Natural killer cell treated with Interleukin-12 subunit alpha and Interleukin-12 subunit beta and Interleukin-15 and Interleukin-18, amount 100 ng/mL, for 72 hours (primary cell): ENCODE measurements at regions not wholly inside any gene's neighbourhood (a gene's known extent, or its start where the extent isn't known, plus 50 kb on each side); places are given as distances from the start of the nearest gene placed in this dataset.

ENCODE experiments used
- ATAC-seq, 2 donors: fragments of 150-1000 bp; cut with Tn5 transposase in 1 of 2; sonication (Bioruptor Pico), chemical (Tn5 transposase) in 1 of 2; 2 replicates each; pipeline ENCODE4 v1.10.0; 2021
- DNase-seq: peaks from one replicate; pipeline ENCODE4 v3.0.0; 2022; ENCODE audit warnings: low spot score
- H3K27ac Mint-ChIP-seq, 2 donors: 1 replicate in 1 of 2; 2 replicates in 1 of 2; pipeline ENCODE4 v1.8.0; 2022; ENCODE audit warnings: mixed read lengths in 2 of 2, mild to moderate bottlenecking in 1 of 2, moderate library complexity in 1 of 2
- H3K27me3 Mint-ChIP-seq, 2 donors: 1 replicate in 1 of 2; 2 replicates in 1 of 2; pipeline ENCODE4 v1.8.0; 2022; ENCODE audit warnings: mixed read lengths in 2 of 2
- H3K36me3 Mint-ChIP-seq: one replicate; pipeline ENCODE4 v1.8.0; 2022; ENCODE audit warnings: mixed read lengths
- H3K4me1 Mint-ChIP-seq, 2 donors: 1 replicate in 1 of 2; 2 replicates in 1 of 2; pipeline ENCODE4 v1.8.0; 2022; ENCODE audit warnings: low read depth in 2 of 2, mixed read lengths in 2 of 2, mild to moderate bottlenecking in 1 of 2
- H3K4me3 Mint-ChIP-seq: one replicate; pipeline ENCODE4 v1.8.0; 2022; ENCODE audit warnings: mixed read lengths
- H3K9me3 Mint-ChIP-seq: 2 replicates; pipeline ENCODE4 v1.8.0; 2022; ENCODE audit warnings: mixed read lengths

DNA sequence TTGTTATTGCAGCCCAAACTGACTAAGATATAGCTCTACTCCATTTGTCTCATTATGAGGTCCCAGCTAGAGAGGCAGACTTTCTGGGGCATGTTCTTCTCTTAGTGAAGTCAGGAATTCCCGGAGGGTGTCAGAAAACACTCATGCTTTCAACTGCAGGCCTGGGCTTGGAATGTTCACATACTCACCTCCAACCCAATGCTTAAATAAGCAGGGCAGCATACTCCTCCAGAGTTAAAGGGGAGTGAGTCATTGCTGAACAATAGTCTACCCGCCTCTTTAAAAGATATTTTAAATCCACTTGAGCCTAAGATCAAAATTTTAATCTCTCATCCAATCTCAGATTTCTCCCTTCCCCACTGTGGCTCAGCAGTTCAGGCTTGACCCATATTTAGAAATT, 167.8 kb upstream of the DPH6 start:
- H3K9me3 Mint-ChIP-seq = peaks cover 10% of the 10 kb centered on the region
- peaks cover 0 to 6% of the 10 kb centered on the region in 2 donors for H3K27me3 Mint-ChIP-seq
- DNase-seq (no peak), ATAC-seq (no peak)
- no peak overlapping the region for H3K4me3 Mint-ChIP-seq
- H3K27ac Mint-ChIP-seq = no peak overlapping the region
- H3K4me1 Mint-ChIP-seq = no peaks in the 10 kb centered on the region
- H3K36me3 Mint-ChIP-seq = no peaks in the 10 kb centered on the region

DNA sequence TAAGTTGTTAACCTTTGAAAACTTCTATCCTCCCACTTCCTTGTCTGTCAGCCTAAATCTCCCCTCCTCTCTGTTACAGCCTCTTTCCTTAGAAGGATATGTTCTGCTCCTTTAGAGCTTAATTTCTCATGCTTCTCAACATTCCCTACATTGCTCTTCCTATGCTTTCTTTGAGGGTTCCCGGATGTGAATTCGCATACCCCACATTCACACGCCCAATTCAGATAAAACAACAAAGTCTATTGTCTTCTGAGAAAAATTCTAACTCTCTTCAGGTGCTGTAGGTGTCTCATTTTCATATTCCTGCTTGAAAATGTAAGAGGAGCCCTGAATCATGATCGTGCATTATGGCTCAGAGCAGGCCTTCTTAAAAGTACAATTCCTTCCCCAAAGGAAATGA, 171.8 kb upstream of the DPH6 start:
- H3K27ac Mint-ChIP-seq = no peak overlapping the region
- peaks cover 6% of the 10 kb centered on the region for H3K9me3 Mint-ChIP-seq
- DNase-seq (no peak), ATAC-seq (no peak)
- H3K4me3 Mint-ChIP-seq = no peak overlapping the region
- no peaks in the 10 kb centered on the region for H3K36me3 Mint-ChIP-seq
- no peaks in the 10 kb centered on the region for H3K4me1 Mint-ChIP-seq
- H3K27me3 Mint-ChIP-seq = no peaks in the 10 kb centered on the region

DNA sequence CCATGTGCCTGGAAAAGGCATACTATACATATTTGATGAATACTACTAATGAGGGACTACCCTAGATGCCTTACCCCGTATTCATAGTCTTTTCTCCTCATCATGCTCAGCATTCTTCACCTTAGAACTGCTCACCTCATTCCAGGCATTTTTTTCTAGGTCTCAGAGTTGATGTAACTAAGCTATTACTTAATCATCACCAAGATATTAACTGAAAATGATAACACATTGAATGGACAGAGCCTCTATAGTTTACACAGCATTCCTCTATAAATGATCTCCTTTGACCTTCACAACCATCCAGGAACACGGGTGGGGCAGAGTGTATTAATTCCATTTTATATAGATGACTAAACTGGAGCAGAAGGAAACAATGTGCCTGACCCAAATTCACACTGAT, 174.1 kb upstream of the DPH6 start:
- H3K27ac Mint-ChIP-seq = no peak overlapping the region
- no peak for ATAC-seq
- H3K9me3 Mint-ChIP-seq = peaks cover 6% of the 10 kb centered on the region
- no peak for DNase-seq
- no peaks in the 10 kb centered on the region for H3K36me3 Mint-ChIP-seq
- no peaks in the 10 kb centered on the region for H3K27me3 Mint-ChIP-seq
- no peaks in the 10 kb centered on the region for H3K4me1 Mint-ChIP-seq
- no peak overlapping the region for H3K4me3 Mint-ChIP-seq

DNA sequence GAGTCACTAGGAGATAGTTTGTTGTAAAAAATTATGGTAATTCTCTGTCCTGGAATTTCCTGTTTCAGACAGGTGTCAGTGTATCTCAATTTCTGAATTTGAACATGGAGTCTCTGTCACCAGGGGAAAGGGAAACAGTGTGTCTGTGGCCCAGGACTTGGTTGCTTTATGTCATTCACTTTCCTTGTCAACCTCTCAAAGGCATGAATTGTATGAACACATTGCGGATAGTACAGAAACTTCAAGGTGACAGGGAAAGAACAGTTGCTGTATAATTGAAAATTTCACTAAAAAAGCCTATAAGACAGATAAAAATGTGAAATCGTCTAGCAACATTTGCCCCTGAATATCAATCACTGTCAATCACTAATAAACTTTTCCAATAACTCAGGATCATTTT, 175.0 kb upstream of the DPH6 start:
- H3K27me3 Mint-ChIP-seq = no peaks in the 10 kb centered on the region
- H3K9me3 Mint-ChIP-seq = peaks cover 9% of the 10 kb centered on the region
- H3K36me3 Mint-ChIP-seq = no peaks in the 10 kb centered on the region
- no peaks in the 10 kb centered on the region for H3K4me1 Mint-ChIP-seq
- DNase-seq = no peak
- H3K27ac Mint-ChIP-seq = no peak overlapping the region
- no peak for ATAC-seq
- no peak overlapping the region for H3K4me3 Mint-ChIP-seq

DNA sequence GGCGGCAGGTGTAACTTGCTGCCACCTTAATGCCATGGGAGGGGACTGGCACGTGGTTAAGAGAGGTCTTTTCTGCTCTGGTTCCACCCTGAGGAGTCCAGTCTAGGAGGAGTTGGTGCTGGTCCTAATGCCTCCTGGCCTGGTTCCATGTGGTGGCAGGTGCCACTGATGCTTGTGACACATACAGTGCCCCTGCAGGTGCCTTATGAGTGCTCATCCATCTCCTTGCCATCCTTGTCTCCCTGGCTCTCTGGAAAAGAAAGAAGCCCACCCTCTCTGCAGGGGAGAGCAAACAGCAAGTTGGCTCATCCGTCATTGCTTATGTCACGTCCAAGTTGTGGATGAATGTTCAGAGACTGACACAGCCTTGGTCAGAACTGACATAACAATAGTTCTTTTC, 175.8 kb upstream of the DPH6 start:
- no peak for ATAC-seq
- Mint-ChIP-seq H3K4me1 (no peaks in the 10 kb centered on the region), H3K36me3 (no peaks in the 10 kb centered on the region), H3K27ac (no peak overlapping the region), H3K9me3 (peaks cover 12% of the 10 kb centered on the region), H3K27me3 (no peaks in the 10 kb centered on the region), H3K4me3 (no peak overlapping the region)
- DNase-seq = no peak

DNA sequence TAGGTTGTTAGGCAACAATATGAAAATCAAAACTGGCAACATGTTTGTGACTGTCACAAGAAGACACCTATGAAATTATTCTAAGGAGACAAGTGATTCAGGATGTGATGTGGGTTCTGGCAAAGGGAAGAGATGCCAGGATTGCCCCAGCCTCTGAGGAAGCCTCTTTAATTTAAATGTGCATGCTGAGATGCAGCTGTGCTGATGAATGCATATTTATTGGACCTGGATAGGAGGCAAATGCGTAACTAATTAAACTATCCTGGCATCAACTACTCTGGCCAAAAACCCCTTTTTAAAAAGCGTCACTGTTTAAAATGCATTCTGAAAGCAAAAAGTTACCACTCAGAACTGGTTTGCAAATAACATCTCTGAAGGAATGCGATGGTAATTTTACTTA, 176.5 kb upstream of the DPH6 start:
- H3K27me3 Mint-ChIP-seq = no peaks in the 10 kb centered on the region
- no peaks in the 10 kb centered on the region for H3K4me1 Mint-ChIP-seq
- no peaks in the 10 kb centered on the region for H3K36me3 Mint-ChIP-seq
- H3K9me3 Mint-ChIP-seq = peaks cover 15% of the 10 kb centered on the region
- H3K4me3 Mint-ChIP-seq = no peak overlapping the region
- DNase-seq = no peak
- ATAC-seq = no peak
- no peak overlapping the region for H3K27ac Mint-ChIP-seq

DNA sequence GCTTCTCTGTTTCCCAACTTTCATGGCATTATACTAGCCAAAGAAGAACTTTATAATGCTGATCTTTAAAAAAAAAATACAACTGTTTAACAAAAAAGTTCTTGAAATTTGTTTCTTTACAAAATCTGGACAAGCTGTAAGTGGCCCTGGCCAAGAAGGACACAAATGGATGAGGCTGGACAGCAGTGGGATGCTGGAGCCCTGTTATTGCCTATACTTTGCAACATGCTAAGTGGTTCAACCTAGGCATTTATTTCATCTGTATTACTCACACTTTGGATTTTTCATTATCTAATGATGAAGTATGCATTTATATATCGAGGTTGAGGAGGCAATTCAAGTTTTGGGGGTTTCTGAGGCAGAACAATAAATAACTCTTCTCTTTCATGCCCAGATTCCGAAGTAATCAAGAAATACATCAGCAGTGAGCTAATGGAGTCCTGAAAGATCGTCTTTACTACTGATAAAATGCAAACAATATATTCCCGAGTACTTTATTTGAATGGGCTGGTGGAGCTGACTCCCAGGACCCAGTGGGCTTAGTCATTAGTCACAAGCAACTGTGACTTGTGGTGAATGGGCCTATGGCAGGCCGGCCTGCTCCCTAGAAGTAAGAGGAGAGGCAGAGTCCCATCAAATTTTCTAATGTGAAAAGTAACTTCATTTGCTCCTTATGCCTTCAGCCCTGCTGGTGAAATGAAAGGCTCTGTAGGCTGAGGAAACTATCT, 177.3 kb upstream of the DPH6 start:
- Mint-ChIP-seq H3K36me3 (no peaks in the 10 kb centered on the region), H3K27ac (no peak overlapping the region), H3K4me1 (no peaks in the 10 kb centered on the region), H3K4me3 (no peak overlapping the region), H3K27me3 (no peaks in the 10 kb centered on the region), H3K9me3 (peaks cover 11% of the 10 kb centered on the region)
- ATAC-seq = no peak
- DNase-seq = no peak

DNA sequence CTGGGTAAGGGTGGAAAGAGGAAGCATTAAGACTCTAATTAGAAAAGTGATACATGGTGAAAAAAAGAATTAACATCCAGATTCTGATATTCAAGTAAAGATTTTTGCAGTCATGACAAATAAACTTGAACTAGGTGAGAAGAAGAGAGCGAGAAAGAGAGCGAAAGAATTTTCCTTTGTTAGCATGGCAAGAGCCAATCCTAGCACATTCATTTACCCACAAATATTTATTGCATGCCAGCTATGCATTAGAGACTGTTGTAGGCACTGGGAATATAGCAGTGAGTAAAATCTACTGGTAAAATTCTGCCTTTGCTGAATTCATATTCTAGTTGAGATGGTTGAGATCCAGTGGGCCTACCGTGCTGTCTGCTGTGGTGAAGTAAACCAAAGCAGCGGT, 177.9 kb upstream of the DPH6 start:
- ATAC-seq = no peak
- no peak overlapping the region for H3K4me3 Mint-ChIP-seq

DNA sequence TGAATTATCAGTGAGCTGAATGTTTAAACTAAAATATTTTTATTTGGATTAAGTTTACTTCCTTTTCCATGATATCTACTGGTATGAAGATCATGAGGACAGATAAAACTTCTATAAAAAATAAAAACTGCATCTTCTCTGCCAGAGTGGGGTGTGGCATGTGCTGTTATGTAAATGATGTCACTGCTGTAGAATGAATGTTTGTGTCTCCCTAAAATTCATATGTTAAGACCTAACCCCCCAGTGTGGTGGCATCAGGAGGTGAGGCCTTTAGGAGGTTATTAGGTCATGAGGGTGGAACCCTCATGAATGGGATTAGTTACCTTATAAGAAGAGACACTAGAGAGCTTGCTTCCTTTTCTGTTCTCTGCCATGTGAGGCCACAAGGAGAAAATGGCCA, 178.7 kb upstream of the DPH6 start:
- Mint-ChIP-seq H3K27me3 (no peaks in the 10 kb centered on the region), H3K4me1 (no peaks in the 10 kb centered on the region), H3K27ac (no peak overlapping the region), H3K36me3 (no peaks in the 10 kb centered on the region), H3K4me3 (no peak overlapping the region), H3K9me3 (peaks cover 11% of the 10 kb centered on the region)
- no peak for DNase-seq
- ATAC-seq = no peak

More for the DNA sequence above, 177.9 kb upstream of the DPH6 start:
- Mint-ChIP-seq H3K4me1 (no peaks in the 10 kb centered on the region), H3K36me3 (no peaks in the 10 kb centered on the region), H3K27me3 (no peaks in the 10 kb centered on the region), H3K27ac (no peak overlapping the region), H3K9me3 (peaks cover 11% of the 10 kb centered on the region)
- DNase-seq = no peak

DNA sequence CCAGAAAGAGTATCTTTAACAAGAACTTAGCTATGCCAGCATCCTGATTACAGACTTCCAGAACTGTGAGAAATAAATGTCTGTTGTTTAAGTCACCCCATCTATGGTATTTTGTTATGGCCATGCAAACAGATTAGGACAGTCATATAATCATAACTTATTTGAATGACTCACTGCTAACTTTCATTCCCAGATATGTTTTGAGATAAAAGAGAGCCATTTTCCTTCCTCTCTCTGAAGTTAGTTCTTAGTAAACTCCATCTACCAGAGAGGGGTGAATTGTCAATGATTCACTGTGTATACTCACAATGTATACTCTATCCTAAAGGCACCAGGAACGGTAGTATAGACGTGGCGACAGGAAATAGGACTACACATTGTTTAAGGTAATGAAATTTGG, 179.4 kb upstream of the DPH6 start:
- H3K9me3 Mint-ChIP-seq = peaks cover 9% of the 10 kb centered on the region
- DNase-seq (no peak), ATAC-seq (no peak)
- H3K4me1 Mint-ChIP-seq = no peaks in the 10 kb centered on the region
- no peak overlapping the region for H3K27ac Mint-ChIP-seq
- no peaks in the 10 kb centered on the region for H3K36me3 Mint-ChIP-seq
- H3K27me3 Mint-ChIP-seq = no peaks in the 10 kb centered on the region
- no peak overlapping the region for H3K4me3 Mint-ChIP-seq

DNA sequence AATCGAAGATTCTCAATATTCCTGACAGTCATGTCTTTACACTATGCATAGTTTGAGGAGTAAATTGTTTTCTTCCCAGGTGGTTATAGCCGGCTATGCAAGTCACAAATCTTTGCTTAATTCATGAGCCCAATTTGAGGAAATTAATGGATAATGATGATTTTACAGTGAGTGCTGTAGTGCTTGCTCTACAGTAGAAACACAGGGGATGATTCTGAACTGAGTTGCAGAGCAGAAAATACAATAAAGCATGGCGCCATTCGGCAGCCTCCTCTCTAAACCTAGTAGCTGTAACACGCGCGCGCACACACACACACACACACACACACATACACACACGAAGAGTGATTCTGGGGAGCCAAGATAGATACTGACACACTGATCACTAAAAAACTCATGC, 181.7 kb upstream of the DPH6 start:
- Mint-ChIP-seq H3K27me3 (no peaks in the 10 kb centered on the region), H3K4me1 (no peaks in the 10 kb centered on the region), H3K9me3 (peaks cover 11% of the 10 kb centered on the region), H3K27ac (no peak overlapping the region), H3K36me3 (no peaks in the 10 kb centered on the region), H3K4me3 (no peak overlapping the region)
- DNase-seq = no peak
- ATAC-seq = no peak

DNA sequence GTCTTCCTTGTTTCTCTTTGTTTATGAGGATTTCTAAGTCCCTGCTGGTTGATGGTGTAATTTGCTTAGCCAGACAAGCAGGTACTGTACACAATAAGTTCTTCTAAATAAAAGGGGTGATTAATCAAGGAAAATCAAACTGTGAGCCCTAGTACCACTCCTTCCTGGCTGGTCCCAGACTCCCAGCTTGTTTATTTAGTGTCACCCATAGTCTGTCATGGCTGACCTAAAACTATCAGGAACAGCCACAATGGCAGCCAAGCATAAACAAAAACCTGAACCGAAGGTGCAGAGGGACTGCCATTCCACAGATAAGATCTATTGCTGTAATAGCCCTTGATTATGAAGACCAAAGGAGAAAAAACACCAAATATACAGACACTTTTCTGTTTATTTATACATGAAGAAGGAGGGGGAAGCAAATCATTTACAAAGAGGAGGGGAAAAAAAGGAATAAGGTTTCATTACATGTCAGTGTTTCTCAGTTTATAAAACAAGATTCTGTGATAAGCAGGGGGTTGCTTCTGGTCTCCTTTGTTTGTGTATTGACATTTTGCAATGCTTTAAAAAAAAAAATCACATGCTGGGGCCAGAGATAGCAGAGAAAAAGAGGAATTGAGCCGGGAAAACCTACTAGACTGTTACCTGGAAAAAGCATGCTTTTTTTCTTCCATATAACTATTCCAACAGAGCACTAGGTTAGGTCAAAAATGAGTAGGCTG, 182.4 kb upstream of the DPH6 start:
- Mint-ChIP-seq H3K27ac (no peak overlapping the region), H3K36me3 (no peaks in the 10 kb centered on the region), H3K4me3 (no peak overlapping the region), H3K4me1 (no peaks in the 10 kb centered on the region), H3K27me3 (no peaks in the 10 kb centered on the region), H3K9me3 (peaks cover 11% of the 10 kb centered on the region)
- ATAC-seq (no peak), DNase-seq (no peak)

DNA sequence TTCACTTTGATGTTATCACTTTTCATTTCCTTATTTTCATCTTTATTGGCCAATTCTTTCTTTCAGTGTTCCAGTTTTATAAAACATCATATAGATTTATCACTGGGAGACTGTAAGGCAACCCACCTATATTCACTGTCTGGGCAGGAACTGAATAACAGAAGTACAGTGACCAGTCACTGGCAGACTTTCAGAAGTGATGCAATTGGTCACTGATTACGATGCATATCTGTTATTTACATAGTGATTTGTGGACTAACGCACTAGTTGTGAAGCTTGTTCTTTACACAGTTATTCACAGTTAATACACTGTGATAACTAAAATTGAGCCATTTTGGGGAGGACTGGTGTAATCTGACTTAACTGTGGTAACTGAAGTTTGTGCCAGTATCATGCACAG, 190.2 kb upstream of the DPH6 start:
- DNase-seq (no peak), ATAC-seq (no peak)
- Mint-ChIP-seq H3K9me3 (peaks cover 2% of the 10 kb centered on the region), H3K27ac (no peak overlapping the region), H3K4me1 (no peaks in the 10 kb centered on the region), H3K27me3 (no peaks in the 10 kb centered on the region), H3K4me3 (no peak overlapping the region), H3K36me3 (no peaks in the 10 kb centered on the region)

DNA sequence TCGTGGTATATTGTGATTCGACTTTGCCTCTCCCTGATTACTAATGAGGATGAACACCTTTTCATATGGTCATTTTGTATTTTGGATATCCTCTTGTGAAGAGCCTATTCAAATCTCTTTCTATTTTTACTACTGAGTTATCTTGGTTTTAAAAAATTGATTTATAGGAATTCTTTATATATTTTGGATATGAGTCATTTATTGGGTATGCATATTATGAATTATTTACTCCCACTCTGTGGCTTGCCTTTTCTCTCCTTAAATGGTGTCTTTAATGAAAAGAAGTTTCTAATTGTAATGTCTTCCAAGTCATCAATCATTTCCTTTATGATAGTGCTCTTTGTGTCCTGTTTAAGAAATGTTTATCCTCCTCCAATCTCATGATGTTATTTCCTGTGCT, 191.5 kb upstream of the DPH6 start:
- Mint-ChIP-seq H3K4me1 (no peaks in the 10 kb centered on the region), H3K27me3 (no peaks in the 10 kb centered on the region), H3K9me3 (peaks cover 3% of the 10 kb centered on the region), H3K4me3 (no peak overlapping the region), H3K27ac (no peak overlapping the region), H3K36me3 (no peaks in the 10 kb centered on the region)
- DNase-seq (no peak), ATAC-seq (no peak)

DNA sequence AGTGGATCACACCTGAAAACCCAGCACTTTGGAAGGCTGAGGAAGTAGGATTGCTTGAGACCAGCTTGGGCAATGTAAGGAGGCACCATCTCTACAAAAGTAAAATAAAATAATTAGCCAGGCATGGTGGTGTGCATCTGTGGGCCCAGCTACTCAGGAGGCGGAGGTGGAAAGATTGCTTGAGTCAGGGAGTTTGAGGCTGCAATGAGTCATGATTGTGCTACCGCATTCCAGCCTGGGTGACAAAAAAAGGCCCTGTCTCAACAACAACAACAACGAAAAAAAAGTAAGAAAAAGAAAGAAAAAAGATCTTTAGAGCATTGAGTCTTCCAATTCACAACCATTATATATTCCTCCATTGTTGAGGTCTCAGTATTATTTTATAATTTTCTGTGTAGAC, 192.4 kb upstream of the DPH6 start:
- Mint-ChIP-seq H3K4me1 (no peaks in the 10 kb centered on the region), H3K4me3 (no peak overlapping the region), H3K9me3 (peaks cover 8% of the 10 kb centered on the region), H3K27ac (no peak overlapping the region), H3K27me3 (no peaks in the 10 kb centered on the region), H3K36me3 (no peaks in the 10 kb centered on the region)
- DNase-seq (no peak), ATAC-seq (no peak)
